H1 (cell line): ENCODE measurements at regions not wholly inside any gene's neighbourhood (a gene's known extent, or its start where the extent isn't known, plus 50 kb on each side); places are given as distances from the start of the nearest gene placed in this dataset.

Experiments used
- CEBPB ChIP-seq: IDR thresholded peaks from 2 replicates; pipeline ENCODE4 v1.6.1; 2012; ENCODE audit warnings: low read depth, low read length
- EGR1 ChIP-seq: IDR thresholded peaks from 2 replicates; pipeline ENCODE4 v1.6.1; 2011; ENCODE audit warnings: low read depth, low read length, borderline replicate concordance

DNA sequence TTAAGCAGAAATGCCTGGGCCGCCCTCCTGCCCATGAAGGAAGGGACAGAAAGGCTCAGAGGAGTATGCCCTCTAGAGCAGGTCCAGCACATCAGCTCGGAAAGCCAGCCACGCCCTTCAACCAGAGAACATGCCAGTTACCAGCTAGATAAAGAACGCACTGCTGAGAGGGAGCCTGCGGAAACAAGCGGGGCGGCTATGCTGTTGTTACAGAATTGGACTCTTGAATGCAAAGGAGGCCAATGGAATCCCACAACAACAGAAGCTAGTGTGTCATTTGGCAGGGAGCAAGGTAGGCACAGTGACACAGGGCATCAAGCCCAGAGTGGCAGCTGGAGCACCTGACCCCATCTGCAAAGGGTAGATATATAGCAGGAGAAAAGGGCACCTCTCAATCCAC is 242.9 kb upstream of the ID2 start (continued):
- no peak for TF ChIP-seq EGR1
- no peak for TF ChIP-seq CEBPB
